Vagina (tissue), 2 donors: ENCODE measurements at regions not wholly inside any gene's neighbourhood (a gene's known extent, or its start where the extent isn't known, plus 50 kb on each side); places are given as distances from the start of the nearest gene placed in this dataset.

ENCODE experiments used
- CTCF ChIP-seq, 3 experiments: fragments of 450-650 bp in 2 of 3; fragments of 200-600 bp in 1 of 3; sonication (generic) in 1 of 3; IDR thresholded peaks; one replicate each; pipeline ENCODE4 v1.5.1; 2017 to 2019; ENCODE audit warnings: antibody characterized with exemption in 3 of 3, mild to moderate bottlenecking in 2 of 3, moderate library complexity in 2 of 3
- POLR2A ChIP-seq, 2 donors: fragments of 450-650 bp; IDR thresholded peaks; one replicate each; pipeline ENCODE4 v1.6.1; 2017; ENCODE audit warnings: antibody characterized with exemption in 2 of 2, mild to moderate bottlenecking in 2 of 2, moderate library complexity in 2 of 2
- POLR2AphosphoS5 ChIP-seq, 2 donors: sonication (generic); formaldehyde crosslinking; IDR thresholded peaks; one replicate each; pipeline ENCODE4 v1.9.0; 2017; ENCODE audit warnings: antibody characterized with exemption in 2 of 2, mild to moderate bottlenecking in 2 of 2, low read depth in 1 of 2; ENCODE audit not compliant: insufficient read depth in 1 of 2

DNA sequence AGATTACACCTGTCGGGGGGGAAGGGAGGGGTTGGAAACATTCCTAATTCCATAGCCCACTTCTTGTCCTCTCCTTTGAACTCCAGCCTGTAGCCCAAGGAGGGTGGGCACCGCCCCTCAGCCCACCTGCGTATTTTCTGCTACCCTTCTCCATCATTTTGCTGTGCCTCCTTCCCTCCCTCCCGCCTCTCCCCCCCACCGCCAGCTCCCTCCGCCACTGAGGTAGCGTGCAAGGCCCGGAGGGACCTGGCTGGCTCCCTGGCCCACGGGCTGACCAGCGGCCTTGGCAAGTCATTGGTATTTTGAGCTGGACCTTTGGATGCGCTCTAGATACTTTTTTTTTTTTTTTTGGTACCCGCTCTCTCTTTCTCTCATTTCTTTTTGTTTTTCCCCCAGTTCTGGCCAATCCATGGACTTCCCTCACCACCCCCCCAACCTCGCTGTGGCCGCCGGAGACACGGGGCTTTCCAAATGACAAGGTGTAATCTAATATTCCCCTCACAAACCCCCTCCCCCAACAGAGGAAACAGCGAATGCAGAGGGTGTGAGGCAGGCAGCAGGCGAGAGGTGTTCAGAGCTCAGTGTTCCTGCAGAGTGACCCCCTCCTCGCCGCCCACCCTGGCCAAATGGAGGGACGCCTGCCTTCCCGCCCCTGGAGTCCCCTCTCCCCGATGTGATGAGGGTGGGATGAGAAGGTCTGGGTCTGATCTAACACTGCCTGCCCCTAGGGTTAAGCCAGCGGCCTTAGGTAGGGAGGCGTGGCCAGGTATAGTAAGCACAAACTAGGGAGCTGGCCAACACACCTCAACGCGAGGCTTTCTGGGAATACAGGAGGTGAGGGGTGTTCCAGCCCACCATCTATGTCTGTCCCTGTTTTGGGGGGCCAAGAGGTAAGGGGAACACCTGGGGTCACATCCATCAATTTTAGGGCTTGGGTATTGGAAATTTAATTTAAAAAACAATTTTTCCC lies 89.2 kb downstream of the PTPRS start:
- no peak for TF ChIP-seq POLR2AphosphoS5 (IDR thresholded peaks at IDR 0.05; ENCODE audit: insufficient read depth in 1 of 2, low read depth in 1 of 2)
- TF ChIP-seq CTCF (IDR thresholded peaks at IDR 0.05): no peak
- TF ChIP-seq POLR2A (IDR thresholded peaks at IDR 0.05): no peak
